DMS79 (cell line): ENCODE measurements at regions not wholly inside any gene's neighbourhood (a gene's known extent, or its start where the extent isn't known, plus 50 kb on each side); places are given as distances from the start of the nearest gene placed in this dataset.

Experiments used
- DNase-seq: peaks from one replicate; lab custom pipeline; 2025; lab: John Stamatoyannopoulos, UW

GRCh38 chr3:127033171-127033570, 50.3 kb downstream of the PLXNA1 start:
- no peak for DNase-seq

- DNase-seq: no peak
Measured at GRCh38 chr3:127033786-127034185, 50.9 kb downstream of the PLXNA1 start.

GRCh38 chr3:127034195-127034989, 51.5 kb downstream of the PLXNA1 start:
- no peak for DNase-seq

GRCh38 chr3:127034990-127035652, 52.2 kb downstream of the PLXNA1 start:
- DNase-seq: no peak

GRCh38 chr3:127035677-127036076, 52.8 kb downstream of the PLXNA1 start:
- no peak for DNase-seq

- DNase-seq: no peak
Measured at GRCh38 chr3:127036209-127037020, 53.5 kb downstream of the PLXNA1 start.

- DNase-seq: no peak
Measured at GRCh38 chr3:127037021-127037400, 54.1 kb downstream of the PLXNA1 start.

- no peak for DNase-seq
Measured at GRCh38 chr3:127037418-127037841, 54.5 kb downstream of the PLXNA1 start.

- no peak for DNase-seq
Measured at GRCh38 chr3:127037971-127038446, 55.1 kb downstream of the PLXNA1 start.

- no peak for DNase-seq
Measured at GRCh38 chr3:127038466-127038865, 55.6 kb downstream of the PLXNA1 start.

- no peak for DNase-seq
Measured at GRCh38 chr3:127038923-127039581, 56.1 kb downstream of the PLXNA1 start.

GRCh38 chr3:127039719-127040118, 56.8 kb downstream of the PLXNA1 start:
- no peak for DNase-seq

GRCh38 chr3:127040216-127040615, 57.3 kb downstream of the PLXNA1 start:
- DNase-seq: no peak

GRCh38 chr3:127041264-127041820, 58.4 kb downstream of the PLXNA1 start:
- no peak for DNase-seq

- no peak for DNase-seq
Measured at GRCh38 chr3:127041933-127042332, 59.0 kb downstream of the PLXNA1 start.

- no peak for DNase-seq
Measured at GRCh38 chr3:127042634-127043033, 59.7 kb downstream of the PLXNA1 start.

- DNase-seq: no peak
Measured at GRCh38 chr3:127043041-127043641, 60.2 kb downstream of the PLXNA1 start.

GRCh38 chr3:127043731-127044510, 61.0 kb downstream of the PLXNA1 start:
- no peak for DNase-seq

GRCh38 chr3:127044996-127045395, 62.1 kb downstream of the PLXNA1 start:
- DNase-seq: no peak

GRCh38 chr3:127045435-127046045, 62.6 kb downstream of the PLXNA1 start:
- DNase-seq: no peak
